ENCODE measurements at regions not wholly inside any gene's neighbourhood (a gene's known extent, or its start where the extent isn't known, plus 50 kb on each side); places are given as distances from the start of the nearest gene placed in this dataset.

GRCh38 chr6:133106934-133107333 lies 134.2 kb upstream of the EYA4 start:
- no peak for TF ChIP-seq CTCF (IDR thresholded peaks at IDR 0.05; ENCODE audit: low read length)
- TF ChIP-seq EZH2phosphoT487 (IDR thresholded peaks at IDR 0.05; ENCODE audit: low read length), result no peak
- TF ChIP-seq EZH2 (optimal IDR thresholded peaks at IDR 0.05; ENCODE audit: low read depth, low read length), result no peak
